GM12878 (cell line): ENCODE measurements at regions not wholly inside any gene's neighbourhood (a gene's known extent, or its start where the extent isn't known, plus 50 kb on each side); places are given as distances from the start of the nearest gene placed in this dataset.

ENCODE experiments used
- CREB1 ChIP-seq: IDR thresholded peaks from 2 replicates; pipeline ENCODE4 v1.6.1; 2012; ENCODE audit warnings: low read depth, mild to moderate bottlenecking, inconsistent platforms
- CREM ChIP-seq: IDR thresholded peaks from 2 replicates; pipeline ENCODE4 v1.6.1; 2014; ENCODE audit warnings: antibody characterized with exemption, low read depth
- EZH2 ChIP-seq: IDR thresholded peaks from 2 replicates; pipeline ENCODE4 v1.6.1; 2012; ENCODE audit warnings: low read depth, mild to moderate bottlenecking, control low read depth, inconsistent platforms, low read length, borderline replicate concordance; ENCODE audit not compliant: control insufficient read depth
- KDM1A ChIP-seq: fragments of 200-600 bp; sonication (generic); IDR thresholded peaks from 2 replicates; pipeline ENCODE4 v1.6.1; 2016; ENCODE audit warnings: borderline replicate concordance
- MXI1 ChIP-seq: fragments of 150-350 bp; IDR thresholded peaks from 2 replicates; pipeline ENCODE4 v1.6.1; 2011; ENCODE audit warnings: low read depth, mild to moderate bottlenecking, inconsistent platforms, low read length, improper control_type of control experiment
- NFIC ChIP-seq: IDR thresholded peaks from 2 replicates; pipeline ENCODE4 v1.6.1; 2012; ENCODE audit warnings: low read depth, mild to moderate bottlenecking, inconsistent platforms, low read length, moderate library complexity
- POLR2AphosphoS5 ChIP-seq: IDR thresholded peaks from 2 replicates; pipeline ENCODE4 v1.6.1; 2011; ENCODE audit warnings: mild to moderate bottlenecking, low read length, inconsistent platforms
- RCOR1 ChIP-seq: conservative IDR thresholded peaks from 2 replicates; pipeline ENCODE4 v1.6.1; 2012; ENCODE audit warnings: low read depth, low read length, improper control_type of control experiment
- SIN3A ChIP-seq: IDR thresholded peaks from 2 replicates; pipeline ENCODE4 v1.6.1; 2012; ENCODE audit warnings: low read depth, low read length, improper control_type of control experiment
- ZBED1 ChIP-seq: IDR thresholded peaks from 2 replicates; pipeline ENCODE4 v1.6.1; 2016; ENCODE audit warnings: borderline replicate concordance
- TF ChIP-seq, protein P1 (sequence below), 3 experiments: IDR thresholded peaks in 2 of 3; conservative IDR thresholded peaks in 1 of 3; 2 replicates each; pipeline ENCODE4 v1.5.1; 2011; ENCODE audit warnings: low read depth in 3 of 3, low read length in 3 of 3, mild to moderate bottlenecking in 3 of 3, control low read depth in 2 of 3, moderate library complexity in 2 of 3, inconsistent platforms in 1 of 3, mixed read lengths in 1 of 3; ENCODE audit not compliant: control insufficient read depth in 2 of 3, insufficient read depth in 1 of 3; ENCODE audit errors: extremely low read depth in 1 of 3
- TF ChIP-seq, protein P2 (sequence below): fragments of 450-650 bp; IDR thresholded peaks from 2 replicates; pipeline ENCODE4 v1.6.1; 2017; ENCODE audit warnings: borderline replicate concordance
- TF ChIP-seq, protein P3 (sequence below): IDR thresholded peaks from 2 replicates; pipeline ENCODE4 v1.6.1; 2012; ENCODE audit warnings: mild to moderate bottlenecking, low read depth, low read length
- TF ChIP-seq, protein P4 (sequence below): IDR thresholded peaks from 2 replicates; pipeline ENCODE4 v1.6.1; 2011; ENCODE audit warnings: borderline replicate concordance, low read depth, mild to moderate bottlenecking, moderate library complexity, low read length; ENCODE audit not compliant: insufficient read depth, poor library complexity, severe bottlenecking

DNA sequence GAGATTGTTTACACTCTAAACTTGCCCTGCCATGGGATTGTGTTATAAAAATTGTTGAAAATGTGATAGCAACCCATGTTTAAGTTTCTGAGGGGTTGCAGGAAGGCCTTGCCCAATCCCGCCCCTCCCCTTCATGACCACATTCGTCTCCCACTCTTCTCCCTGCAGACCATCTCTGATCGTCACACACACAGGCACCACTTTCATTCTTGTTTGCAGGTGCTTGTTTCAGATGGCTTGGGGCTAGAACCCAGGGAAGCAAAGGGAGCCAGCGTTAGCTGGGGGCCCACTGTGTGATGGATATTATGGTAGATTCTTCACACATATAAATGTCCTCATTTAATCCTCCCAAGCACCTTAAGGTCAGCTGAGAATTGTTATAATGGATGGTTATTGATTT, 286.7 kb upstream of the HABP2 start:
- TF ChIP-seq RCOR1 (no peak), KDM1A (no peak), NFIC (no peak), ZBED1 (no peak), POLR2AphosphoS5 (no peak), CREM (no peak), MXI1 (no peak), CREB1 (no peak), SIN3A (no peak), EZH2 (no peak)
- TF ChIP-seq, protein P1, sequence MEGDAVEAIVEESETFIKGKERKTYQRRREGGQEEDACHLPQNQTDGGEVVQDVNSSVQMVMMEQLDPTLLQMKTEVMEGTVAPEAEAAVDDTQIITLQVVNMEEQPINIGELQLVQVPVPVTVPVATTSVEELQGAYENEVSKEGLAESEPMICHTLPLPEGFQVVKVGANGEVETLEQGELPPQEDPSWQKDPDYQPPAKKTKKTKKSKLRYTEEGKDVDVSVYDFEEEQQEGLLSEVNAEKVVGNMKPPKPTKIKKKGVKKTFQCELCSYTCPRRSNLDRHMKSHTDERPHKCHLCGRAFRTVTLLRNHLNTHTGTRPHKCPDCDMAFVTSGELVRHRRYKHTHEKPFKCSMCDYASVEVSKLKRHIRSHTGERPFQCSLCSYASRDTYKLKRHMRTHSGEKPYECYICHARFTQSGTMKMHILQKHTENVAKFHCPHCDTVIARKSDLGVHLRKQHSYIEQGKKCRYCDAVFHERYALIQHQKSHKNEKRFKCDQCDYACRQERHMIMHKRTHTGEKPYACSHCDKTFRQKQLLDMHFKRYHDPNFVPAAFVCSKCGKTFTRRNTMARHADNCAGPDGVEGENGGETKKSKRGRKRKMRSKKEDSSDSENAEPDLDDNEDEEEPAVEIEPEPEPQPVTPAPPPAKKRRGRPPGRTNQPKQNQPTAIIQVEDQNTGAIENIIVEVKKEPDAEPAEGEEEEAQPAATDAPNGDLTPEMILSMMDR (IDR thresholded peaks at IDR 0.05 in 2 of 3, conservative IDR thresholded peaks at IDR 0.05 in 1 of 3; ENCODE audit: control insufficient read depth in 2 of 3, extremely low read depth in 1 of 3, insufficient read depth in 1 of 3, low read depth in 3 of 3, low read length in 3 of 3): no peak
- TF ChIP-seq, protein P2, sequence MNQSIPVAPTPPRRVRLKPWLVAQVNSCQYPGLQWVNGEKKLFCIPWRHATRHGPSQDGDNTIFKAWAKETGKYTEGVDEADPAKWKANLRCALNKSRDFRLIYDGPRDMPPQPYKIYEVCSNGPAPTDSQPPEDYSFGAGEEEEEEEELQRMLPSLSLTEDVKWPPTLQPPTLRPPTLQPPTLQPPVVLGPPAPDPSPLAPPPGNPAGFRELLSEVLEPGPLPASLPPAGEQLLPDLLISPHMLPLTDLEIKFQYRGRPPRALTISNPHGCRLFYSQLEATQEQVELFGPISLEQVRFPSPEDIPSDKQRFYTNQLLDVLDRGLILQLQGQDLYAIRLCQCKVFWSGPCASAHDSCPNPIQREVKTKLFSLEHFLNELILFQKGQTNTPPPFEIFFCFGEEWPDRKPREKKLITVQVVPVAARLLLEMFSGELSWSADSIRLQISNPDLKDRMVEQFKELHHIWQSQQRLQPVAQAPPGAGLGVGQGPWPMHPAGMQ: no peak
- TF ChIP-seq, protein P3, sequence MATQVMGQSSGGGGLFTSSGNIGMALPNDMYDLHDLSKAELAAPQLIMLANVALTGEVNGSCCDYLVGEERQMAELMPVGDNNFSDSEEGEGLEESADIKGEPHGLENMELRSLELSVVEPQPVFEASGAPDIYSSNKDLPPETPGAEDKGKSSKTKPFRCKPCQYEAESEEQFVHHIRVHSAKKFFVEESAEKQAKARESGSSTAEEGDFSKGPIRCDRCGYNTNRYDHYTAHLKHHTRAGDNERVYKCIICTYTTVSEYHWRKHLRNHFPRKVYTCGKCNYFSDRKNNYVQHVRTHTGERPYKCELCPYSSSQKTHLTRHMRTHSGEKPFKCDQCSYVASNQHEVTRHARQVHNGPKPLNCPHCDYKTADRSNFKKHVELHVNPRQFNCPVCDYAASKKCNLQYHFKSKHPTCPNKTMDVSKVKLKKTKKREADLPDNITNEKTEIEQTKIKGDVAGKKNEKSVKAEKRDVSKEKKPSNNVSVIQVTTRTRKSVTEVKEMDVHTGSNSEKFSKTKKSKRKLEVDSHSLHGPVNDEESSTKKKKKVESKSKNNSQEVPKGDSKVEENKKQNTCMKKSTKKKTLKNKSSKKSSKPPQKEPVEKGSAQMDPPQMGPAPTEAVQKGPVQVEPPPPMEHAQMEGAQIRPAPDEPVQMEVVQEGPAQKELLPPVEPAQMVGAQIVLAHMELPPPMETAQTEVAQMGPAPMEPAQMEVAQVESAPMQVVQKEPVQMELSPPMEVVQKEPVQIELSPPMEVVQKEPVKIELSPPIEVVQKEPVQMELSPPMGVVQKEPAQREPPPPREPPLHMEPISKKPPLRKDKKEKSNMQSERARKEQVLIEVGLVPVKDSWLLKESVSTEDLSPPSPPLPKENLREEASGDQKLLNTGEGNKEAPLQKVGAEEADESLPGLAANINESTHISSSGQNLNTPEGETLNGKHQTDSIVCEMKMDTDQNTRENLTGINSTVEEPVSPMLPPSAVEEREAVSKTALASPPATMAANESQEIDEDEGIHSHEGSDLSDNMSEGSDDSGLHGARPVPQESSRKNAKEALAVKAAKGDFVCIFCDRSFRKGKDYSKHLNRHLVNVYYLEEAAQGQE: no peak
- TF ChIP-seq, protein P4, sequence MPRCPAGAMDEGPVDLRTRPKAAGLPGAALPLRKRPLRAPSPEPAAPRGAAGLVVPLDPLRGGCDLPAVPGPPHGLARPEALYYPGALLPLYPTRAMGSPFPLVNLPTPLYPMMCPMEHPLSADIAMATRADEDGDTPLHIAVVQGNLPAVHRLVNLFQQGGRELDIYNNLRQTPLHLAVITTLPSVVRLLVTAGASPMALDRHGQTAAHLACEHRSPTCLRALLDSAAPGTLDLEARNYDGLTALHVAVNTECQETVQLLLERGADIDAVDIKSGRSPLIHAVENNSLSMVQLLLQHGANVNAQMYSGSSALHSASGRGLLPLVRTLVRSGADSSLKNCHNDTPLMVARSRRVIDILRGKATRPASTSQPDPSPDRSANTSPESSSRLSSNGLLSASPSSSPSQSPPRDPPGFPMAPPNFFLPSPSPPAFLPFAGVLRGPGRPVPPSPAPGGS: no peak
